SK-N-SH treated with all-trans-retinoic acid at 6 μM for 48 hours (cell line): ENCODE measurements at regions not wholly inside any gene's neighbourhood (a gene's known extent, or its start where the extent isn't known, plus 50 kb on each side); places are given as distances from the start of the nearest gene placed in this dataset.

Experiments
- ATAC-seq: fragments of 200-7000 bp; cut with Tn5 transposase; 3 replicates; pipeline ENCODE4 v1.9.1; 2020; ENCODE audit warnings: mild to moderate bottlenecking, moderate library complexity
- ARNTL ChIP-seq: fragments of 450-650 bp; formaldehyde crosslinking; IDR thresholded peaks from 2 replicates; pipeline ENCODE4 v1.5.0; 2020; ENCODE audit warnings: low read depth, mild to moderate bottlenecking, moderate library complexity, borderline replicate concordance
- CSDC2 ChIP-seq: fragments of 250-450 bp; sonication (Bioruptor Pico); IDR thresholded peaks from 2 replicates; pipeline ENCODE4 v1.5.0; 2020; ENCODE audit warnings: mild to moderate bottlenecking, moderate library complexity
- ESRRG ChIP-seq: fragments of 250-450 bp; sonication (Bioruptor Pico); IDR thresholded peaks from 2 replicates; pipeline ENCODE4 v1.6.1; 2021; ENCODE audit warnings: mild to moderate bottlenecking
- GLIS3 ChIP-seq: fragments of 250-450 bp; sonication (Bioruptor Pico); IDR thresholded peaks from 2 replicates; pipeline ENCODE4 v1.5.0; 2020; ENCODE audit warnings: mild to moderate bottlenecking, moderate library complexity
- ISL1 ChIP-seq: fragments of 250-450 bp; sonication (Bioruptor Pico); IDR thresholded peaks from 2 replicates; pipeline ENCODE4 v2.1.2; 2022; ENCODE audit warnings: mild to moderate bottlenecking, moderate library complexity
- OSR1 ChIP-seq: fragments of 250-450 bp; sonication (Bioruptor Pico); IDR thresholded peaks from 2 replicates; pipeline ENCODE4 v1.8.0; 2022; ENCODE audit warnings: moderate library complexity, mild to moderate bottlenecking, inconsistent platforms
- PATZ1 ChIP-seq: fragments of 250-450 bp; sonication (Bioruptor Pico); IDR thresholded peaks from 2 replicates; pipeline ENCODE4 v1.8.0; 2020; ENCODE audit warnings: mild to moderate bottlenecking, moderate library complexity, borderline replicate concordance
- POU6F1 ChIP-seq: fragments of 250-450 bp; sonication (Bioruptor Pico); IDR thresholded peaks from 2 replicates; pipeline ENCODE4 v1.8.0; 2021; ENCODE audit warnings: low read depth, mild to moderate bottlenecking, moderate library complexity, borderline replicate concordance
- PPARA ChIP-seq: fragments of 250-450 bp; sonication (Bioruptor Pico); IDR thresholded peaks from 2 replicates; pipeline ENCODE4 v1.5.0; 2020; ENCODE audit warnings: mild to moderate bottlenecking, borderline replicate concordance
- SNAI2 ChIP-seq: fragments of 250-450 bp; sonication (Bioruptor Pico); IDR thresholded peaks from 2 replicates; pipeline ENCODE4 v1.5.0; 2020; ENCODE audit warnings: mild to moderate bottlenecking, moderate library complexity
- TCF4 ChIP-seq: fragments of 250-450 bp; sonication (Bioruptor Pico); IDR thresholded peaks from 2 replicates; pipeline ENCODE4 v1.8.0; 2021; ENCODE audit warnings: mild to moderate bottlenecking, moderate library complexity, borderline replicate concordance
- TOX ChIP-seq: fragments of 250-450 bp; sonication (Bioruptor Pico); IDR thresholded peaks from 2 replicates; pipeline ENCODE4 v1.8.0; 2021; ENCODE audit warnings: mild to moderate bottlenecking, moderate library complexity, borderline replicate concordance
- TSHZ2 ChIP-seq: fragments of 250-450 bp; sonication (Bioruptor Pico); IDR thresholded peaks from 2 replicates; pipeline ENCODE4 v1.5.0; 2020; ENCODE audit warnings: mild to moderate bottlenecking, moderate library complexity
- ZFP3 ChIP-seq: fragments of 250-450 bp; sonication (Bioruptor Pico); IDR thresholded peaks from 2 replicates; pipeline ENCODE4 v1.5.0; 2020; ENCODE audit warnings: mild to moderate bottlenecking, moderate library complexity
- ZFP30 ChIP-seq: fragments of 450-650 bp; formaldehyde crosslinking; IDR thresholded peaks from 2 replicates; pipeline ENCODE4 v1.5.0; 2022; ENCODE audit warnings: mild to moderate bottlenecking, moderate library complexity
- ZNF565 ChIP-seq: fragments of 450-650 bp; formaldehyde crosslinking; conservative IDR thresholded peaks from 2 replicates; pipeline ENCODE4 v1.5.0; 2020; ENCODE audit warnings: low read depth, mild to moderate bottlenecking, moderate library complexity
- ZNF70 ChIP-seq: fragments of 450-650 bp; formaldehyde crosslinking; IDR thresholded peaks from 2 replicates; pipeline ENCODE4 v1.5.0; 2020; ENCODE audit warnings: mild to moderate bottlenecking, moderate library complexity
- TF ChIP-seq, protein P1 (sequence below): fragments of 250-450 bp; sonication (Bioruptor Pico); IDR thresholded peaks from 2 replicates; pipeline ENCODE4 v1.5.1; 2020; ENCODE audit warnings: low read depth, mild to moderate bottlenecking, moderate library complexity

DNA sequence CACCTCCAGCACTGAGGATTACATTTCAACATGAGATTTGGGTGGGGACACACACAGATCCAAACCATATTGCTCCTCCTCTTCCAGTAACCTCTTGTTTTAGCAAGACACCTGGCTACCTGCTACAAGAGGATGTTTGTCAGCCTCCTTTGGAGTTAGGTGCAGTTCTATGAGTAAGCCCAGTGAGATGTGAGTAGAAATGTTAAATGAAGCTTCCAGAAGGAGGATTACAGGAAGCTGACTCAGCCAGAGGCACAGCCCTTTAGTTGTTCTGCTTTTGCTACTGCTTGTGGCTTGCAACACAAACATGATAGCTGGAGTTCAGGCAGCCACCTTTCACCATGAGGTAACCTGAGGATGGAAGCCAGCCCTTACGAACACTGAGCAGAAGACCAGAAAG is 382.7 kb upstream of the RNF32 start:
- no peak for ATAC-seq
- TF ChIP-seq TOX, result no peak
- no peak for TF ChIP-seq GLIS3 (CRISPR knock-in tag)
- no peak for TF ChIP-seq PATZ1
- no peak for TF ChIP-seq TSHZ2 (CRISPR knock-in tag)
- no peak for TF ChIP-seq ZFP30 (CRISPR knock-in tag)
- TF ChIP-seq ZNF565, result no peak
- TF ChIP-seq, protein P1, sequence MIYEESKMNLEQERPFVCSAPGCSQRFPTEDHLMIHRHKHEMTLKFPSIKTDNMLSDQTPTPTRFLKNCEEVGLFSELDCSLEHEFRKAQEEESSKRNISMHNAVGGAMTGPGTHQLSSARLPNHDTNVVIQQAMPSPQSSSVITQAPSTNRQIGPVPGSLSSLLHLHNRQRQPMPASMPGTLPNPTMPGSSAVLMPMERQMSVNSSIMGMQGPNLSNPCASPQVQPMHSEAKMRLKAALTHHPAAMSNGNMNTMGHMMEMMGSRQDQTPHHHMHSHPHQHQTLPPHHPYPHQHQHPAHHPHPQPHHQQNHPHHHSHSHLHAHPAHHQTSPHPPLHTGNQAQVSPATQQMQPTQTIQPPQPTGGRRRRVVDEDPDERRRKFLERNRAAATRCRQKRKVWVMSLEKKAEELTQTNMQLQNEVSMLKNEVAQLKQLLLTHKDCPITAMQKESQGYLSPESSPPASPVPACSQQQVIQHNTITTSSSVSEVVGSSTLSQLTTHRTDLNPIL (CRISPR knock-in tag), result no peak
- TF ChIP-seq POU6F1 (CRISPR knock-in tag), result no peak
- no peak for TF ChIP-seq PPARA (CRISPR knock-in tag)
- TF ChIP-seq OSR1 (CRISPR knock-in tag), result no peak

GRCh38 chr7:156255635-156256034 is 384.9 kb upstream of the RNF32 start:
- no peak for TF ChIP-seq POU6F1 (CRISPR knock-in tag)
- no peak for TF ChIP-seq SNAI2 (CRISPR knock-in tag)
- no peak for TF ChIP-seq PPARA (CRISPR knock-in tag)
- ATAC-seq, result no peak

GRCh38 chr7:156251861-156252260 is 388.7 kb upstream of the RNF32 start:
- TF ChIP-seq, protein P1 (CRISPR knock-in tag), result no peak
- TF ChIP-seq ESRRG (no peak), ARNTL (CRISPR knock-in tag) (no peak), OSR1 (CRISPR knock-in tag) (no peak), ZFP3 (CRISPR knock-in tag) (no peak), ISL1 (CRISPR knock-in tag) (no peak), TCF4 (no peak), ZNF70 (CRISPR knock-in tag) (no peak)
- TF ChIP-seq, all 23 proteins: peak for 0
- no peak for ATAC-seq

DNA sequence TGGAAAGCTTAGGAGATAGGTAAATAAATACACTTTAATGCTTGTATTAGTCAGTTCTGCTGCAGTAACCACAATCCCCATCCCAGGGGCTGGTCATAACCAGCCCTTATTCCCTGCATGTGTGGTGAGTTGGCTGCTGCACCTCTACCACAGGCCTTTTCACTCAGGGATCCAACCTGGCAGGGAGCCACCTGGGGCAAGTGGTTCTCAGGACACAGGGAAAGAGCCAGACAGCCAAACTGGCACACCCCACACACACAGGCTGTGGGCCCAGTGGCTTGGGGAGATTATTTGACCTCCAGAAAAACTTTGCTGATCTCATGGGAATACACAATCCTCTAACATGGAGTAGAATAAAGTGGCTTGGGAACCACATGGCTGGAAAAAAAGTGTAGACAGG is 400.0 kb upstream of the RNF32 start:
- TF ChIP-seq ZNF70 (CRISPR knock-in tag) (no peak), ZFP30 (CRISPR knock-in tag) (no peak), TOX (no peak), ZFP3 (CRISPR knock-in tag) (no peak), ISL1 (CRISPR knock-in tag) (no peak), PATZ1 (no peak), ZNF565 (no peak), OSR1 (CRISPR knock-in tag) (no peak), SNAI2 (CRISPR knock-in tag) (no peak), ESRRG (no peak), TCF4 (no peak), ARNTL (CRISPR knock-in tag) (no peak), TSHZ2 (CRISPR knock-in tag) (no peak), CSDC2 (CRISPR knock-in tag) (no peak)
- no peak for ATAC-seq
